Upper lobe of right lung (tissue), 1 donor: ENCODE measurements at regions not wholly inside any gene's neighbourhood (a gene's known extent, or its start where the extent isn't known, plus 50 kb on each side); places are given as distances from the start of the nearest gene placed in this dataset.

Source experiments
- ATAC-seq: fragments of 200-7000 bp; cut with Tn5 transposase; one replicate; pipeline ENCODE4 v1.9.1; 2020; ENCODE audit warnings: mild to moderate bottlenecking, moderate library complexity
- DNase-seq: peaks from one replicate; pipeline ENCODE4 v3.0.0-alpha.2; 2020
- H3K27ac ChIP-seq: fragments of 200-600 bp; one replicate; pipeline ENCODE4 v1.8.0; 2022
- H3K27me3 ChIP-seq: fragments of 200-600 bp; one replicate; pipeline ENCODE4 v1.8.0; 2022; ENCODE audit warnings: mild to moderate bottlenecking
- H3K36me3 ChIP-seq: fragments of 200-600 bp; one replicate; pipeline ENCODE4 v1.8.0; 2022
- H3K4me1 ChIP-seq: fragments of 200-600 bp; one replicate; pipeline ENCODE4 v1.8.0; 2022
- H3K4me3 ChIP-seq: fragments of 200-600 bp; one replicate; pipeline ENCODE4 v1.8.0; 2022; ENCODE audit warnings: mild to moderate bottlenecking
- H3K9me3 ChIP-seq: fragments of 200-600 bp; one replicate; pipeline ENCODE4 v1.8.0; 2022
- intact Hi-C: fragments of 100-400 bp; cut with DNase I; formaldehyde crosslinking; loops from one replicate; pipeline ENCODE4 v1.11.0; 2022
- TF ChIP-seq, protein P1 (sequence below): fragments of 200-600 bp; IDR thresholded peaks from one replicate; pipeline ENCODE4 v1.8.0; 2022; ENCODE audit warnings: antibody characterized with exemption
- donor health status: DM: no; HTN: yes; CAD: no; lungs with severe emphysema.

DNA sequence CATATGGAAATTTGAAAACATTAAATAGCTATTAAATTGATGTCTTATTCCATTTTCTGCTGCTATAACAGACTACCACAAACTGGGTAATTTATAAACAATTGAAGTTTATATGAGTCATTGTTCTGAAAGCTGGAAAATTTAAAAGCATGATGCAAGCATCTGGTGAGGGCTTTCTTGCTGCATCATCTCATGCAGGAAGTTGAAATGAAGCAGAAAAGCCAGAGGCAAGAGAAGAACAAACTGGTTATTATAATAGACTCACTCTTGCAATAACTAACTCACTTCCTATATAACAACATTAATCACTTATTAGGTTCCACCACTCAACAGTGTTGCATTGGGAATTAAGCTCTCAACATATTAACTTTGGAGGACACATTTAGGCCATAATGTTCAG, 1277.4 kb downstream of the LRFN5 start:
- Histone ChIP-seq H3K9me3 (no peaks in the 10 kb centered on the region), H3K4me3 (no peak overlapping the region), H3K27ac (no peak overlapping the region), H3K27me3 (no peaks in the 10 kb centered on the region), H3K36me3 (no peaks in the 10 kb centered on the region), H3K4me1 (no peaks in the 10 kb centered on the region)
- ATAC-seq (no peak), DNase-seq (no peak)
- intact Hi-C loops, result no loop called here
- TF ChIP-seq, protein P1, sequence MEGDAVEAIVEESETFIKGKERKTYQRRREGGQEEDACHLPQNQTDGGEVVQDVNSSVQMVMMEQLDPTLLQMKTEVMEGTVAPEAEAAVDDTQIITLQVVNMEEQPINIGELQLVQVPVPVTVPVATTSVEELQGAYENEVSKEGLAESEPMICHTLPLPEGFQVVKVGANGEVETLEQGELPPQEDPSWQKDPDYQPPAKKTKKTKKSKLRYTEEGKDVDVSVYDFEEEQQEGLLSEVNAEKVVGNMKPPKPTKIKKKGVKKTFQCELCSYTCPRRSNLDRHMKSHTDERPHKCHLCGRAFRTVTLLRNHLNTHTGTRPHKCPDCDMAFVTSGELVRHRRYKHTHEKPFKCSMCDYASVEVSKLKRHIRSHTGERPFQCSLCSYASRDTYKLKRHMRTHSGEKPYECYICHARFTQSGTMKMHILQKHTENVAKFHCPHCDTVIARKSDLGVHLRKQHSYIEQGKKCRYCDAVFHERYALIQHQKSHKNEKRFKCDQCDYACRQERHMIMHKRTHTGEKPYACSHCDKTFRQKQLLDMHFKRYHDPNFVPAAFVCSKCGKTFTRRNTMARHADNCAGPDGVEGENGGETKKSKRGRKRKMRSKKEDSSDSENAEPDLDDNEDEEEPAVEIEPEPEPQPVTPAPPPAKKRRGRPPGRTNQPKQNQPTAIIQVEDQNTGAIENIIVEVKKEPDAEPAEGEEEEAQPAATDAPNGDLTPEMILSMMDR, result no peak

DNA sequence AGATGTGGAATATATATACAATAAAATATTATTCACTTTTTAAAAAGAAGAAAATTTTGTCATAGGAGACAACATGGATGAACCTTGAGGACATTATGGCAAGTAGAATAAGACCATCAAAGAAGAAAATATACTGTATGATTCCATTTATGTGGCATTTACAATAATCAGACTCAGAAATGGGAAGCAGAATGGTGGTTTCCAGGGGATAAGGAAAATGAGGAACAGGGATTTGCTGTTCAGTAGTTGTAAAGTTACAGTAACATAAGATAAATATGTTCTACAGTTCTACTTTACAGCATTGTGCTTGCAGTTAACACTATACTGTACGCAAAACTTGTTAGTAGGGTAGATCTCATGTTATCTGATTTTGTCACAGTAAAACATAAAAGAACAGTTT, 1271.0 kb downstream of the LRFN5 start:
- H3K4me3 ChIP-seq, result no peak overlapping the region
- no peaks in the 10 kb centered on the region for H3K27me3 ChIP-seq
- H3K4me1 ChIP-seq, result no peaks in the 10 kb centered on the region
- DNase-seq, result no peak
- no peak for ATAC-seq
- TF ChIP-seq, protein P1, result no peak
- no peak overlapping the region for H3K27ac ChIP-seq
- H3K36me3 ChIP-seq, result no peaks in the 10 kb centered on the region
- intact Hi-C loops, result no loop called here
- H3K9me3 ChIP-seq, result no peaks in the 10 kb centered on the region

DNA sequence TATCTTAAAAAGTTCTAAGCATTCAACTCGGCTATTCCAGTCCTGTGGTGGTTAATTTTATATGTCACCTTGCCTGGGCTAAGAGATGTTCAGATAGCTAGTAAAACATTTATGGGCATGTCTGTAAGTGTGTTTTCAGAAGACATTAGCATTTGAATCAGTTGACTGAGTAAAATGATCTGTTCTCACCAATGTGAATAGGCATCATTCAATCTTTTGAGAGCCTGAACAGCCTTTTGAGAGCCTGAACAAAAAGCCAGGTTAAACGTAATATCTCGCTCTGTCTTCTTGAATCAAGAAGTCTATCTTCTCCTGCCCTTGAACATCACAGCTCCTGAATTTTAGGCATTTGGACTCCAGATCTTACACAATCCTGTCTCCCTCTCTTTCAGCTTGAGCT, 1266.1 kb downstream of the LRFN5 start:
- intact Hi-C loops, result no loop called here
- DNase-seq (no peak), ATAC-seq (no peak)
- Histone ChIP-seq H3K27ac (no peak overlapping the region), H3K4me1 (no peaks in the 10 kb centered on the region), H3K36me3 (no peaks in the 10 kb centered on the region), H3K4me3 (no peak overlapping the region), H3K27me3 (no peaks in the 10 kb centered on the region), H3K9me3 (no peaks in the 10 kb centered on the region)
- TF ChIP-seq, protein P1, result no peak

DNA sequence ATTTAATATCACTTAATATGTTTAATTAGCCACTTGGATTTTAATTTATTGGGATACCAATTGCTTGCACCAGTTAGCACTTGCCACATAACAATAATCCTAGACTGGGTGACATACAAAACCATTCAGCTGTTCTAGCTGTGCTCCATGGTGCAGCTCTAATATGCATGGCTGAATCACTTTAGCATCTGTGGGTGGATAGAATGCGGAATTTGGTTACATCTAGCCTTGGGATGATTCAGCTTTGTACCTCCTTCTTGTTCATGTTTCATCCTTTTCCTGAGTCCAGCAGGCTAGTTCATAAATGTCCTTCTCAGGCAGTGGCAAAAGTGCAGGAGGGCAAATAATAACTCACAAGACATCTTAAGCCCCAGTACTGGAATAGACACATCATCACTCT, 1263.0 kb downstream of the LRFN5 start:
- TF ChIP-seq, protein P1, result no peak
- Histone ChIP-seq H3K9me3 (no peaks in the 10 kb centered on the region), H3K36me3 (no peaks in the 10 kb centered on the region), H3K4me3 (no peak overlapping the region), H3K4me1 (no peaks in the 10 kb centered on the region), H3K27me3 (no peaks in the 10 kb centered on the region), H3K27ac (no peak overlapping the region)
- DNase-seq, result no peak
- intact Hi-C loops, result no loop called here
- ATAC-seq, result no peak

DNA sequence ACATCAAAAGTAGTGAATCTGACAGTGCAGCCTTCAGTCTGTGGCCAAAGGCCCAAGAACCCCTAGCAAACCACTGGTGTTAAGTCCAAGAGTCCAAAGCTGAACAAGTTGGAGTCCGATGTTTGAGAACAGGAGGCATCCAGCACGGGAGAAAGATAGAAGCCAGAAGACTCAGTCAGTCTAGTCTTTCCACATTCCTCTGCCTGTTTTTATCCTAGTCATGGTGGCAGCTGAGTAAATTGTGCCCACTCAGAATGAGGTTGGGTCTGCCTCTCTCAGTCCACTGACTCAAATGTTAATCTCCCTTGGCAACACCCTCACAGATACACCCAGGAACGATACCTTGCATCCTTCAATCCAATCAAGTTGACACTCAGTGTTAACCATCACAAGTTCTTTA, 1255.4 kb downstream of the LRFN5 start:
- H3K4me3 ChIP-seq, result no peak overlapping the region
- no peaks in the 10 kb centered on the region for H3K27me3 ChIP-seq
- H3K36me3 ChIP-seq, result no peaks in the 10 kb centered on the region
- H3K9me3 ChIP-seq, result no peaks in the 10 kb centered on the region
- TF ChIP-seq, protein P1, result no peak
- intact Hi-C loops, result no loop called here
- ATAC-seq (no peak), DNase-seq (no peak)
- H3K4me1 ChIP-seq, result no peaks in the 10 kb centered on the region
- no peak overlapping the region for H3K27ac ChIP-seq

DNA sequence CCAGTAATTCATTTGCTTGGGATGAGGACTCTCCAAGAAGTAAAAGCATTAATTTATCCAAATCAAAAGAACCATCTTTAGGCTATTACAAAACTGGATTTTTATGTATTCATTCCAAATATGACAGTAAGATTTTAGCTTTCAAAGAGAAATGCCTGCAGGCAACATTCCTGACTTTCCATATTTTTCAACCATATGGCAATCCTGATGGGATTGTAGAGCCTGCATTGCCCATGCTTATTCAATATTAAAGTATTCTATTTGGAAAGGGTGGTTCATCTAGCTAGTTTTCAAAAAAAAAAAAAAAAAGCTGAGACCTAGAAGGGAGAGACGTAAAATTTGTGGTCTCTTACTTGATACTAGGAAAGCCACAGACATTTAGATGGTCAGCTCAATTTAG, 1253.7 kb downstream of the LRFN5 start:
- TF ChIP-seq, protein P1, result no peak
- ATAC-seq, result no peak
- no peak overlapping the region for H3K27ac ChIP-seq

More for the DNA sequence above, 1253.7 kb downstream of the LRFN5 start:
- Histone ChIP-seq H3K4me3 (no peak overlapping the region), H3K36me3 (no peaks in the 10 kb centered on the region), H3K9me3 (no peaks in the 10 kb centered on the region), H3K4me1 (no peaks in the 10 kb centered on the region), H3K27me3 (no peaks in the 10 kb centered on the region)
- intact Hi-C loops, result no loop called here
- no peak for DNase-seq
